ENCODE measurements at regions not wholly inside any gene's neighbourhood (a gene's known extent, or its start where the extent isn't known, plus 50 kb on each side); places are given as distances from the start of the nearest gene placed in this dataset.
"Not testable (repeated sequence)": the region's sequence is repeated elsewhere in the genome, so short reads cannot be mapped to it uniquely, and the experiment has no call there.

- DNase-seq = no peak
Measured at GRCh38 chr3:164080208-164080607, 998.1 kb downstream of the SI start.

- no peak for DNase-seq
Measured at GRCh38 chr3:164064298-164064697, 1014.0 kb downstream of the SI start.

GRCh38 chr3:164060923-164061322 lies 1017.4 kb downstream of the SI start:
- no peak for DNase-seq

- DNase-seq = no peak
Measured at GRCh38 chr3:164049847-164050246, 1028.4 kb downstream of the SI start.

GRCh38 chr3:164048451-164048850 lies 1029.8 kb downstream of the SI start:
- DNase-seq = no peak

- DNase-seq = no peak
Measured at GRCh38 chr3:164040991-164041390, 1037.3 kb downstream of the SI start.

- no peak for DNase-seq
Measured at GRCh38 chr3:164030194-164030593, 1048.1 kb downstream of the SI start.

- DNase-seq = no peak
Measured at GRCh38 chr3:164024786-164025185, 1053.5 kb downstream of the SI start.

GRCh38 chr3:164023480-164023879 lies 1054.8 kb downstream of the SI start:
- DNase-seq = no peak

GRCh38 chr3:164018500-164018899 lies 1059.8 kb downstream of the SI start:
- DNase-seq = no peak

- no peak for DNase-seq
Measured at GRCh38 chr3:164007765-164008164, 1070.5 kb downstream of the SI start.

GRCh38 chr3:164004205-164004604 lies 1074.1 kb downstream of the SI start:
- DNase-seq = no peak

- DNase-seq = not testable (repeated sequence)
Measured at GRCh38 chr3:164003016-164003415, 1075.3 kb downstream of the SI start.

GRCh38 chr3:163983940-163984339 lies 1094.4 kb downstream of the SI start:
- no peak for DNase-seq

- DNase-seq = no peak
Measured at GRCh38 chr3:163971861-163972260, 1106.4 kb downstream of the SI start.

- DNase-seq = no peak
Measured at GRCh38 chr3:163957072-163957471, 1121.2 kb downstream of the SI start.

GRCh38 chr3:163953526-163953925 lies 1124.8 kb downstream of the SI start:
- no peak for DNase-seq

- DNase-seq = no peak
Measured at GRCh38 chr3:163952499-163952898, 1125.8 kb downstream of the SI start.

- peak in 1 of 2 donors; percentile 19 for DNase-seq
Measured at GRCh38 chr3:163951397-163951987, 1126.8 kb downstream of the SI start.

- no peak for DNase-seq
Measured at GRCh38 chr3:163946785-163947184, 1131.5 kb downstream of the SI start.

GRCh38 chr3:163943664-163944063 lies 1134.6 kb downstream of the SI start:
- DNase-seq = no peak

GRCh38 chr3:163939926-163940325 lies 1138.4 kb downstream of the SI start:
- no peak for DNase-seq

- no peak for DNase-seq
Measured at GRCh38 chr3:163936543-163936942, 1141.8 kb downstream of the SI start.

- no peak for DNase-seq
Measured at GRCh38 chr3:163935411-163935810, 1142.9 kb downstream of the SI start.

GRCh38 chr3:163929069-163929652 lies 1149.1 kb downstream of the SI start:
- DNase-seq = no peak
